Keratinocyte (primary cell): ENCODE measurements at regions not wholly inside any gene's neighbourhood (a gene's known extent, or its start where the extent isn't known, plus 50 kb on each side); places are given as distances from the start of the nearest gene placed in this dataset.

Experiments used
- DNase-seq: peaks from one replicate; pipeline ENCODE4 v3.0.0-alpha.2; 2011; ENCODE audit warnings: low read depth, missing footprints, low spot score
- FAIRE-seq: peaks from 2 replicates; lab custom pipeline; 2011; peaks lifted over from hg19 to GRCh38; lab: Jason Lieb, UNC
- H2AFZ ChIP-seq: 2 replicates; pipeline ENCODE4 v1.6.0; 2012; ENCODE audit warnings: low read length, control low read depth, inconsistent platforms; ENCODE audit not compliant: control insufficient read depth
- H3K27ac ChIP-seq: 2 replicates; pipeline ENCODE4 v1.5.1; 2011; ENCODE audit warnings: low read length; ENCODE audit not compliant: control insufficient read depth, insufficient read depth
- H3K27me3 ChIP-seq: 3 replicates; pipeline ENCODE4 v1.6.0; 2011; ENCODE audit warnings: low read length; ENCODE audit not compliant: control insufficient read depth, insufficient read depth; ENCODE audit errors: extremely low read depth
- H3K36me3 ChIP-seq, 2 experiments: 2 replicates in 1 of 2; 3 replicates in 1 of 2; pipeline ENCODE4 v1.5.1; 2011; ENCODE audit warnings: low read length in 2 of 2, mild to moderate bottlenecking in 1 of 2; ENCODE audit not compliant: control insufficient read depth in 2 of 2, insufficient read depth in 2 of 2; ENCODE audit errors: extremely low read depth in 1 of 2
- H3K4me1 ChIP-seq: 3 replicates; pipeline ENCODE4 v1.5.1; 2011; ENCODE audit warnings: low read length; ENCODE audit not compliant: control insufficient read depth, insufficient read depth; ENCODE audit errors: extremely low read depth
- H3K4me2 ChIP-seq: 3 replicates; pipeline ENCODE4 v1.6.0; 2011; ENCODE audit warnings: low read depth, low read length; ENCODE audit not compliant: control insufficient read depth, insufficient read depth; ENCODE audit errors: extremely low read depth
- H3K4me3 ChIP-seq, 3 experiments: fragments of 200-600 bp in 1 of 3; sonication (generic) in 1 of 3; 2 replicates in 2 of 3; 3 replicates in 1 of 3; pipeline ENCODE4 v1.5.1; 2011 to 2016; ENCODE audit warnings: low read length in 3 of 3, mild to moderate bottlenecking in 3 of 3, control low read depth in 2 of 3, inconsistent platforms in 1 of 3, low read depth in 1 of 3, mixed read lengths in 1 of 3, mixed run types in 1 of 3, moderate library complexity in 1 of 3; ENCODE audit not compliant: control insufficient read depth in 2 of 3, insufficient read depth in 2 of 3; ENCODE audit errors: extremely low read depth in 1 of 3
- H3K79me2 ChIP-seq: 2 replicates; pipeline ENCODE4 v1.6.0; 2012; ENCODE audit warnings: low read length; ENCODE audit not compliant: control insufficient read depth, insufficient read depth
- H3K9ac ChIP-seq: 3 replicates; pipeline ENCODE4 v1.6.0; 2011; ENCODE audit warnings: low read length; ENCODE audit not compliant: control insufficient read depth, insufficient read depth; ENCODE audit errors: extremely low read depth
- H3K9me1 ChIP-seq: 3 replicates; pipeline ENCODE4 v1.6.0; 2011; ENCODE audit warnings: low read length; ENCODE audit not compliant: control insufficient read depth, insufficient read depth; ENCODE audit errors: extremely low read depth
- H3K9me3 ChIP-seq: 2 replicates; pipeline ENCODE4 v1.5.1; 2012; ENCODE audit warnings: low read depth, low read length; ENCODE audit not compliant: control insufficient read depth
- H4K20me1 ChIP-seq: 3 replicates; pipeline ENCODE4 v1.6.0; 2011; ENCODE audit warnings: low read length; ENCODE audit not compliant: control insufficient read depth, insufficient read depth; ENCODE audit errors: extremely low read depth
- EZH2 ChIP-seq: IDR thresholded peaks from one replicate; pipeline ENCODE4 v1.6.1; 2012; ENCODE audit warnings: inconsistent platforms, mild to moderate bottlenecking, low read length, moderate library complexity
- dilution Hi-C: fragments of 300-500 bp; cut with MboI; formaldehyde crosslinking; loops from one replicate; pipeline ENCODE4 v1.7.0; 2020; ENCODE audit warnings: low sequenced_read_pairs; ENCODE audit not compliant: extremely low pct_ligation_motif_present
- TF ChIP-seq, protein P1 (sequence below), 3 experiments: IDR thresholded peaks in 1 of 3; conservative IDR thresholded peaks in 1 of 3; optimal IDR thresholded peaks in 1 of 3; 2 replicates in 2 of 3; 3 replicates in 1 of 3; pipeline versions ENCODE3 to v1.5.1; 2011; ENCODE audit warnings: low read length in 3 of 3, mild to moderate bottlenecking in 3 of 3, moderate library complexity in 2 of 3, control low read depth in 1 of 3, inconsistent platforms in 1 of 3; ENCODE audit not compliant: insufficient read depth in 2 of 3; ENCODE audit errors: extremely low read depth in 1 of 3

DNA sequence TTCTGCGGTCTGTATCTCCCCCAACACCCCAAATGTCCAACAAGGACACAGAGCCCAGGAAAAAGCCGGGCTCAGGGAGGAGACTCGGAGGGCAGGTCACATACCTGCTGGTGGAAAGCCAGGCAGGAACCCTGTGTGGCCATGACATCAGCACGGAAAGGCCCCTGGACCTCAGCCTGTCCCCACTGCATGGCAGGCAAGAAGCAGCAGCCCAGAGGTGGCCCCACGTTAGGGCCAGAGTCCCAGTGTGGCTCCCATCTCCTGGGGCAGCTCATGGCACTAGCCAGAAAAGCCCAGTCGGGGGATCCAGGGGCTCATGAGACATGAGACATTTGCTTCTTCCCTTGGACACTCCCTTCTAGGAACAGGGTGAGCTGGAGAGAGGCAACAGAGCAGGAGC lies 258.7 kb downstream of the DLL1 start:
- no peaks in the 10 kb centered on the region for H3K9me1 ChIP-seq
- H3K36me3 ChIP-seq, result no peaks in the 10 kb centered on the region
- no peak overlapping the region for H3K4me2 ChIP-seq
- H3K27ac ChIP-seq, result no peak overlapping the region
- no peaks in the 10 kb centered on the region for H3K27me3 ChIP-seq
- H3K9me3 ChIP-seq, result peaks cover 9% of the 10 kb centered on the region
- H3K4me1 ChIP-seq, result peaks cover 10% of the 10 kb centered on the region
- no peaks in the 10 kb centered on the region for H4K20me1 ChIP-seq
- no peaks in the 10 kb centered on the region for H3K79me2 ChIP-seq
- dilution Hi-C loops, result no loop called here
- no peak overlapping the region for H2AFZ ChIP-seq
- TF ChIP-seq, protein P1, sequence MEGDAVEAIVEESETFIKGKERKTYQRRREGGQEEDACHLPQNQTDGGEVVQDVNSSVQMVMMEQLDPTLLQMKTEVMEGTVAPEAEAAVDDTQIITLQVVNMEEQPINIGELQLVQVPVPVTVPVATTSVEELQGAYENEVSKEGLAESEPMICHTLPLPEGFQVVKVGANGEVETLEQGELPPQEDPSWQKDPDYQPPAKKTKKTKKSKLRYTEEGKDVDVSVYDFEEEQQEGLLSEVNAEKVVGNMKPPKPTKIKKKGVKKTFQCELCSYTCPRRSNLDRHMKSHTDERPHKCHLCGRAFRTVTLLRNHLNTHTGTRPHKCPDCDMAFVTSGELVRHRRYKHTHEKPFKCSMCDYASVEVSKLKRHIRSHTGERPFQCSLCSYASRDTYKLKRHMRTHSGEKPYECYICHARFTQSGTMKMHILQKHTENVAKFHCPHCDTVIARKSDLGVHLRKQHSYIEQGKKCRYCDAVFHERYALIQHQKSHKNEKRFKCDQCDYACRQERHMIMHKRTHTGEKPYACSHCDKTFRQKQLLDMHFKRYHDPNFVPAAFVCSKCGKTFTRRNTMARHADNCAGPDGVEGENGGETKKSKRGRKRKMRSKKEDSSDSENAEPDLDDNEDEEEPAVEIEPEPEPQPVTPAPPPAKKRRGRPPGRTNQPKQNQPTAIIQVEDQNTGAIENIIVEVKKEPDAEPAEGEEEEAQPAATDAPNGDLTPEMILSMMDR (optimal IDR thresholded peaks at IDR 0.05 in 1 of 3, IDR thresholded peaks at IDR 0.05 in 1 of 3, conservative IDR thresholded peaks at IDR 0.05 in 1 of 3; ENCODE audit: extremely low read depth in 1 of 3, insufficient read depth in 2 of 3, low read length in 3 of 3), result no peak
- no peak for TF ChIP-seq EZH2
- no peak for FAIRE-seq
- DNase-seq, result no peak
- no peak overlapping the region for H3K4me3 ChIP-seq
- H3K9ac ChIP-seq, result no peak overlapping the region

DNA sequence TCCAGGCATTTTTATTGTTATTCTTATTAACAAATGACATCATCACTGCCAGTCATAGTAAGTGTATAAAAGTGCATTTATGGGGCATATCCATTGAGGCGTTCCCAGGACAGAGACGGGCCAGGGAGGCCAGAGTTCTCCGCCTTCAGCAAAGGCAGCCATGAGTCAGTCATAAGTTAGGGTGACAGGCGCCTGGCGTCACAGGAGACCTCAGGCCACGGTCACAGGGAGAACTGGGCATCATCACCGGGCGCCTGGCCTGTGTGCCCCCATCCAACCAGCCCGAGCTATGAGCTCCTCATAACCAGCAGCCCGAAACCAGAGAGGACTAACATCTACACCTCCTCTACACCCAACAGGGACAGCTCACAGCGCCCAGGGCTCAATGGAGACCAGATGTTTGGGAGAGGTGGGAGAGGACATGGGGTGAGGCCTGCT lies 259.2 kb downstream of the DLL1 start:
- Histone ChIP-seq H3K4me2 (no peak overlapping the region), H3K4me3 (no peak overlapping the region), H3K27ac (no peak overlapping the region), H4K20me1 (no peaks in the 10 kb centered on the region), H2AFZ (no peak overlapping the region), H3K4me1 (peaks cover 11% of the 10 kb centered on the region), H3K9ac (no peak overlapping the region), H3K27me3 (no peaks in the 10 kb centered on the region), H3K79me2 (no peaks in the 10 kb centered on the region), H3K9me1 (no peaks in the 10 kb centered on the region), H3K9me3 (peaks cover 9% of the 10 kb centered on the region), H3K36me3 (no peaks in the 10 kb centered on the region)
- dilution Hi-C loops, result no loop called here
- no peak for TF ChIP-seq EZH2
- TF ChIP-seq, protein P1 (optimal IDR thresholded peaks at IDR 0.05 in 1 of 3, IDR thresholded peaks at IDR 0.05 in 1 of 3, conservative IDR thresholded peaks at IDR 0.05 in 1 of 3; ENCODE audit: extremely low read depth in 1 of 3, insufficient read depth in 2 of 3, low read length in 3 of 3), result no peak
- FAIRE-seq (no peak), DNase-seq (no peak)
